OCI-LY7 (cell line): ENCODE measurements at regions not wholly inside any gene's neighbourhood (a gene's known extent, or its start where the extent isn't known, plus 50 kb on each side); places are given as distances from the start of the nearest gene placed in this dataset.

Source experiments
- BruUV-seq: library from RNA; stranded (reverse); fragments of 400-500 nt; replicated peaks from 2 replicates; lab custom pipeline; 2021; lab: Mats Ljungman, UMichigan
- CTCF ChIA-PET: fragments of 300-600 bp; sonication (Branson Sonifier 250); formaldehyde crosslinking; loops from one replicate; lab custom pipeline; 2022; ENCODE audit warnings: antibody characterized with exemption; ENCODE audit not compliant: unreplicated experiment; lab: Charles Lee
- POLR2A ChIA-PET: fragments of 300-600 bp; sonication (Branson Sonifier 250); formaldehyde crosslinking; loops from one replicate; lab custom pipeline; 2022; ENCODE audit warnings: antibody characterized with exemption; lab: Charles Lee
- DNase-seq: peaks from one replicate; pipeline ENCODE4 v3.0.0-alpha.2; 2015; ENCODE audit warnings: low spot score
- H2AFZ ChIP-seq: fragments of 200-600 bp; sonication (generic), shearing (Covaris generic); 2 replicates; pipeline ENCODE4 v1.6.1; 2014; ENCODE audit warnings: mild to moderate bottlenecking, antibody characterized with exemption, low read length, moderate library complexity
- H3K27ac ChIP-seq: fragments of 200-600 bp; sonication (generic); 2 replicates; pipeline ENCODE4 v1.5.1; 2014; ENCODE audit warnings: mixed run types, low read depth, mild to moderate bottlenecking, moderate library complexity, low read length, inconsistent platforms; ENCODE audit not compliant: poor library complexity, severe bottlenecking
- H3K36me3 ChIP-seq: fragments of 200-600 bp; sonication (generic); 2 replicates; pipeline ENCODE4 v1.6.1; 2014; ENCODE audit warnings: mild to moderate bottlenecking, antibody characterized with exemption, low read length, moderate library complexity, mixed read lengths; ENCODE audit not compliant: insufficient read depth
- H3K4me1 ChIP-seq: fragments of 200-600 bp; sonication (generic); 2 replicates; pipeline ENCODE4 v1.5.1; 2014; ENCODE audit warnings: mild to moderate bottlenecking, low read length; ENCODE audit not compliant: insufficient read depth, poor library complexity, severe bottlenecking
- H3K4me2 ChIP-seq: fragments of 200-600 bp; sonication (generic); 2 replicates; pipeline ENCODE4 v1.6.1; 2014; ENCODE audit warnings: mild to moderate bottlenecking, low read length
- H3K4me3 ChIP-seq: fragments of 200-600 bp; sonication (generic); 2 replicates; pipeline ENCODE4 v1.5.1; 2014; ENCODE audit warnings: mild to moderate bottlenecking, low read depth, low read length; ENCODE audit not compliant: poor library complexity, severe bottlenecking
- H3K79me2 ChIP-seq: fragments of 200-600 bp; sonication (generic); 2 replicates; pipeline ENCODE4 v1.6.1; 2016; ENCODE audit warnings: low read depth, mild to moderate bottlenecking, low read length, moderate library complexity, mixed read lengths; ENCODE audit not compliant: insufficient read depth
- H3K9me2 ChIP-seq: fragments of 200-600 bp; sonication (generic); 2 replicates; pipeline ENCODE4 v1.6.1; 2016; ENCODE audit warnings: mild to moderate bottlenecking, low read length, mixed read lengths; ENCODE audit not compliant: insufficient read depth
- H3K9me3 ChIP-seq: fragments of 200-600 bp; sonication (generic); 2 replicates; pipeline ENCODE4 v1.6.1; 2014; ENCODE audit warnings: mild to moderate bottlenecking, mixed run types, low read length, mixed read lengths
- H4K20me1 ChIP-seq: fragments of 200-600 bp; sonication (generic); 2 replicates; pipeline ENCODE4 v1.6.1; 2014; ENCODE audit warnings: mild to moderate bottlenecking, antibody characterized with exemption, low read length, moderate library complexity, mixed read lengths; ENCODE audit not compliant: insufficient read depth
- CTCF ChIP-seq: fragments of 200-600 bp; sonication (generic); conservative IDR thresholded peaks from 2 replicates; pipeline ENCODE4 v1.5.1; 2014; ENCODE audit warnings: mild to moderate bottlenecking, antibody characterized with exemption, low read length, moderate library complexity, mixed read lengths
- EZH2phosphoT487 ChIP-seq: fragments of 200-600 bp; sonication (generic); IDR thresholded peaks from 2 replicates; pipeline ENCODE4 v1.6.1; 2018; ENCODE audit warnings: low read depth, borderline replicate concordance, mild to moderate bottlenecking, mixed run types, antibody characterized with exemption, low read length, moderate library complexity, mixed read lengths
- intact Hi-C: fragments of 100-400 bp; cut with micrococcal nuclease; formaldehyde crosslinking; loops from one replicate; pipeline ENCODE4 v1.10.0; 2022; ENCODE audit not compliant: unreplicated experiment

DNA sequence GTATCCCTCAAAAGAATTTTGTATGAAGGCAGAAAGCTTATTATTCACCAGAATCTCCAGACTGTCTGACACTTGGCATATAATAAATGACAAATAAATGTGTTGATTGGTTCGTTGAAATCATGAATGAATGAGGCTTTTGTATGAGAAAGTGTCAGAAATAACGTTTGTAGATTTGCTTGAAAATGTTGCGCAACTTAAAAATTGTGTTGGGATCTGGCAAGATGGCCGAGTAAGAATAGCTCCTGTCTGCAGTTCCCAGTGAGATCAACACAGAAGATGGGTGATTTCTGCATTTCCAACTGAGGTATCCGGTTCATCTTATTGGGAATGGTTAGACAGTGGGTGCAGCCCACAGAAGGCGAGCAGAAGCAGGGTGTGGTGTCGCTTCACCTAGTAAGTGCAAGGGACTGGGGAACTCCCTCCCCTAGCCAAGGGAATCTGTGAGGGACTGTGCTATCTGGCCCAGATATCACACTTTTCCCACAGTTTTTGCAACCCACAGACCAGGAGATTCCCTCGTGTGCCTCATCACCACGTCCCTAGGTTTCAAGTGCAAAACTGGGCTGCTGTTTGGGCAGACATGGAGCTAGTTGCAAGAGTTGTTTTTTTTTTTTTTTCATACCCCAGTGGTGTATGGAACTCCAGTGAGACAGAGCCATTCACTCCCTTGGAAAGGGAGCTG, 759.0 kb downstream of the LTN1 start:
- Histone ChIP-seq H3K27ac (no peak overlapping the region), H3K9me3 (no peaks in the 10 kb centered on the region), H2AFZ (no peak overlapping the region), H4K20me1 (no peaks in the 10 kb centered on the region), H3K4me3 (no peak overlapping the region), H3K4me1 (no peaks in the 10 kb centered on the region), H3K9me2 (no peaks in the 10 kb centered on the region), H3K36me3 (no peaks in the 10 kb centered on the region), H3K79me2 (no peaks in the 10 kb centered on the region), H3K4me2 (no peak overlapping the region)
- ChIA-PET POLR2A (interaction anchor here (0.7 kb wide), 2 partner anchors 115 to 1247 kb away, joined by 3 to 4 read pairs; no protein-coding TSS in a partner anchor), CTCF (no interaction called here)
- intact Hi-C loops = no loop called here
- TF ChIP-seq EZH2phosphoT487 = no peak
- no peak for TF ChIP-seq CTCF
- BruUV-seq = no TSS peak
- DNase-seq = no peak

DNA sequence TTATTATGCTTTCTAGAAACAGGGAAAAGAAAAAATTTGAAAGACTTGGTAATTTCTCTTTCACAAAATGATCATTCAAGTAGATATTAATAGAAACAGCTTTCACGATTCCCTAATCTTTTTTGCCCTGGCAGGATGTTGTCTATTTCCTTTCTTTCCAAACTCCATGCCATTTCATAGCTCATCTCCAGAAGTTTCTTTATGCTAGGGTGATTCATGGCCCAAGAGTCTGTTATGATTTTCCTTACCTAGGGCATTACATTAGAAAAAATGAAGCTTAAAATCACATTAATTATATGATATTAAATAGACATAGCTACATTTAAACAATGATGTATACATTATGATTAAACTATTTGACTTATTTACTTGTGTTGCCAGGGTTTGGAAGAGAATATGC, 762.1 kb downstream of the LTN1 start:
- intact Hi-C loops = no loop called here
- no peaks in the 10 kb centered on the region for H3K9me3 ChIP-seq
- H3K4me1 ChIP-seq = no peaks in the 10 kb centered on the region
- H3K4me3 ChIP-seq = no peak overlapping the region
- ChIA-PET CTCF (no interaction called here), POLR2A (interaction anchor here (1.3 kb wide), 1 partner anchor 17 kb away, joined by 3 read pairs; no protein-coding TSS in a partner anchor)
- DNase-seq = no peak
- no TSS peak for BruUV-seq
- H3K4me2 ChIP-seq = no peak overlapping the region
- H4K20me1 ChIP-seq = no peaks in the 10 kb centered on the region
- H3K9me2 ChIP-seq = no peaks in the 10 kb centered on the region
- H3K36me3 ChIP-seq = no peaks in the 10 kb centered on the region
- no peak overlapping the region for H2AFZ ChIP-seq
- no peak for TF ChIP-seq CTCF
- no peak for TF ChIP-seq EZH2phosphoT487
- H3K79me2 ChIP-seq = no peaks in the 10 kb centered on the region
- no peak overlapping the region for H3K27ac ChIP-seq

DNA sequence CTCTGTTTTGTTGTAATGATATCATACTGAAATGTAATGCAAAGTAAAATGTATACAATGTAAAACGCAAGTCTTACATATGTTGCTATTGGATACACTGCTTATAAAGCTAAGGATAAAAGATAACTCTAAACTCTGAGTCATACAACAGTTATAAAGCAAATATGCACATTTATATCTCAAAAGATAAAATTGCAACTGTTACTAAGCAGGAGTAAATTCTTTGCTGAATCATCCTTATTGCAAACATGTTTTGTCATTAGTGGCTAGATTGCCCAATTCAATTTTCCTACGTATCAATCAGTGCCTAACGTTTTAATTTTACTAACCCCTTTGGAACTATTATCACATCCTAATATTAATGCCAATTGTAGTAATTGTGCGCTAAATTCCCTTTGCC, 762.9 kb downstream of the LTN1 start:
- ChIA-PET CTCF (no interaction called here), POLR2A (no interaction called here)
- intact Hi-C loops = no loop called here

More for the DNA sequence above, 762.9 kb downstream of the LTN1 start:
- Histone ChIP-seq H3K79me2 (no peaks in the 10 kb centered on the region), H3K4me1 (no peaks in the 10 kb centered on the region), H3K36me3 (no peaks in the 10 kb centered on the region), H3K27ac (no peak overlapping the region), H4K20me1 (no peaks in the 10 kb centered on the region), H3K4me3 (no peak overlapping the region), H2AFZ (no peak overlapping the region), H3K4me2 (no peak overlapping the region), H3K9me3 (no peaks in the 10 kb centered on the region), H3K9me2 (no peaks in the 10 kb centered on the region)
- TF ChIP-seq CTCF (no peak), EZH2phosphoT487 (no peak)
- DNase-seq = no peak
- no TSS peak for BruUV-seq
